ENCODE measurements at regions not wholly inside any gene's neighbourhood (a gene's known extent, or its start where the extent isn't known, plus 50 kb on each side); places are given as distances from the start of the nearest gene placed in this dataset.

DNA sequence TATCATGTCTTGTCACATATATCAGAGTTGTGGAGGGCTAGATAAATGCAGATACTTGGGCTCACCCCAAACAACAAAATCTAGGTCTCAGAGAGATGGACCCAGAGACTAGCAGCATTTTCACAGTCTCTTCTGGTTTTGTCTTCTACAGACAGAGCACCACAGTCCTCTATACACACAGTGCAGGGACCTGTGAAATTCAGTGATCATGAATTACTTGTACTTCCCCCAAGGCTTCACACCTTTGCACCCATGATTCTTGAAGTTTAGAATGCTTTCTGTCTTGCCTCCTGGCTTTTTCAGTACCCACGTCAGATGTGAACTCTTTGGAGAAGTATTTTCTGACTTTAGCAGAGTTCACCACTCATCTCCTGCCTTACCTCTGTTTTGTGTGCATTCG lies 371.5 kb upstream of the PRR16 start:
- CTCF ChIA-PET, result no interaction called here
- TF ChIP-seq HOXB5 (CRISPR knock-in tag; IDR thresholded peaks at IDR 0.05) (no peak), FOSB (CRISPR knock-in tag; IDR thresholded peaks at IDR 0.05) (no peak), HOXA7 (CRISPR knock-in tag; IDR thresholded peaks at IDR 0.05) (no peak), CHD4 (IDR thresholded peaks at IDR 0.05; ENCODE audit: borderline replicate concordance) (no peak), EP300 (IDR thresholded peaks at IDR 0.05) (no peak), TFCP2L1 (CRISPR knock-in tag; IDR thresholded peaks at IDR 0.05) (no peak), RNF2 (IDR thresholded peaks at IDR 0.05; ENCODE audit: borderline replicate concordance, low read depth) (no peak), JUN (IDR thresholded peaks at IDR 0.05) (no peak), JUNB (IDR thresholded peaks at IDR 0.05) (no peak)
- ATAC-seq (0 out of 6 replicates have a peak, but pooled peaks of 1 of the 2 experiments have one; percentile 46), DNase-seq (ENCODE audit: low read depth in 1 of 2, low spot score in 1 of 2) (no peak), FAIRE-seq (no peak)
- 32% methylated on average over 2 of the region's 2 CpGs for WGBS (ENCODE audit: missing lambda C conversion rate)
- H3K4me1 ChIP-seq, result peaks cover 11% of the 10 kb centered on the region; the same call in 2 of the 3 replicates
- H3K27ac ChIP-seq, result no peak overlapping the region
- POLR2A ChIA-PET, result no interaction called here
- no peak overlapping the region for H3K4me2 ChIP-seq
- H3K4me3 ChIP-seq, result no peak overlapping the region
- H3K9me3 ChIP-seq, result no peaks in the 10 kb centered on the region

DNA sequence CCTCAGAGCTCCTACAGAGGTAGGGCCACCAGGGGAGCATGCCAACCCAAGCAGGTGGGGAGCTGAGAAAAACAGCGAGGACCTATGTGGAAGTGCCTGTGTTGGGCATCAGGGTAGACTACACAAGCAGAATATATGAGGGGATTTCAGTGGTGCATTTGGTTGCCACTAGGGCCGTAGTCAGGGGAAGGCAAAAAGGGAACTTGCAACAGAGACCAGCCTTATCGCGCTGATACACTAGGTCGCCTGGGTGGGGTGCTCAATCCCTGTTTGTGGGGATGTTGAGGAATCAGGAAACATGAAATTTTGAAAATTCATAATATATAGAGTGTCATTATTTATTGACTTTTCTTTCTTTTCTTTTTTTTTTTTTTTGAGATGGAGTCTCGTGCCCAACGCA lies 370.9 kb upstream of the PRR16 start:
- POLR2A ChIA-PET, result no interaction called here
- WGBS (ENCODE audit: missing lambda C conversion rate), result 72% methylated on average over 7 of the region's 7 CpGs

DNA sequence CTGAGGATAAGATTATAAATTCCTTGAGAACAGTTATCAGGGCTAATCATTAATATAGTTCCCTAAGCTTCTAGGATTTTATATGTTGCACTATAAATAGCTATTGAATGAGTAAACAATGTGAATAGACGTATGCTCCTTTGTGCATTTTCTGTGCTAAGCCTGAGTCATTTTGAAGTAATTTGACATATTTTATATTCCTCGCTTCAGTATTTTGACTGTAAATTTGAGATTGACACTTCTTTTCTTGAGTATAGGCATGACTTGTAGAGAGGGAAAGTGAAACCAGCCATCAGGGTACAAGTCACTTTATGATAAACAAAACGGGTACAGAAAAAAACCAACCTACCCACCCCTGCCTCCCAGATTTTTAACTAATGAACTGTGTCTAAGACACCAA lies 367.7 kb upstream of the PRR16 start:
- 6% methylated on average over 3 of the region's 3 CpGs for WGBS (ENCODE audit: missing lambda C conversion rate)
- ATAC-seq (peak; percentile 60 to 70; a peak in 4 of 6 replicates), DNase-seq (ENCODE audit: low read depth in 1 of 2, low spot score in 1 of 2) (peak in 1 of 2 experiments; percentile 23), FAIRE-seq (no peak)
- Histone ChIP-seq H3K9me3 (no peaks in the 10 kb centered on the region), H3K4me3 (no peak overlapping the region; the same call in 2 of the 3 replicates), H3K4me2 (peak overlapping the region; percentile 69), H3K4me1 (peaks cover 11% of the 10 kb centered on the region; the same call in 2 of the 3 replicates), H3K27ac (no peak overlapping the region)
- ChIA-PET CTCF (no interaction called here), POLR2A (no interaction called here)
- TF ChIP-seq, protein P1, sequence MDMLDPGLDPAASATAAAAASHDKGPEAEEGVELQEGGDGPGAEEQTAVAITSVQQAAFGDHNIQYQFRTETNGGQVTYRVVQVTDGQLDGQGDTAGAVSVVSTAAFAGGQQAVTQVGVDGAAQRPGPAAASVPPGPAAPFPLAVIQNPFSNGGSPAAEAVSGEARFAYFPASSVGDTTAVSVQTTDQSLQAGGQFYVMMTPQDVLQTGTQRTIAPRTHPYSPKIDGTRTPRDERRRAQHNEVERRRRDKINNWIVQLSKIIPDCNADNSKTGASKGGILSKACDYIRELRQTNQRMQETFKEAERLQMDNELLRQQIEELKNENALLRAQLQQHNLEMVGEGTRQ (IDR thresholded peaks at IDR 0.05), result no peak
- TF ChIP-seq NFE2L2 (conservative IDR thresholded peaks at IDR 0.05; ENCODE audit: low read length) (no peak), PHF8 (IDR thresholded peaks at IDR 0.05; ENCODE audit: borderline replicate concordance, low read depth) (no peak), FOSL2 (IDR thresholded peaks at IDR 0.05) (no peak), FOSL2 (CRISPR knock-in tag; IDR thresholded peaks at IDR 0.05) (peak; percentile 67), RCOR1 (IDR thresholded peaks at IDR 0.05; ENCODE audit: low read depth, low read length) (no peak)
- TF ChIP-seq, protein P2, sequence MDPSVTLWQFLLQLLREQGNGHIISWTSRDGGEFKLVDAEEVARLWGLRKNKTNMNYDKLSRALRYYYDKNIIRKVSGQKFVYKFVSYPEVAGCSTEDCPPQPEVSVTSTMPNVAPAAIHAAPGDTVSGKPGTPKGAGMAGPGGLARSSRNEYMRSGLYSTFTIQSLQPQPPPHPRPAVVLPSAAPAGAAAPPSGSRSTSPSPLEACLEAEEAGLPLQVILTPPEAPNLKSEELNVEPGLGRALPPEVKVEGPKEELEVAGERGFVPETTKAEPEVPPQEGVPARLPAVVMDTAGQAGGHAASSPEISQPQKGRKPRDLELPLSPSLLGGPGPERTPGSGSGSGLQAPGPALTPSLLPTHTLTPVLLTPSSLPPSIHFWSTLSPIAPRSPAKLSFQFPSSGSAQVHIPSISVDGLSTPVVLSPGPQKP (IDR thresholded peaks at IDR 0.05; ENCODE audit: low read depth, low read length), result no peak

More for the DNA sequence above, 370.9 kb upstream of the PRR16 start:
- FAIRE-seq (no peak), ATAC-seq (peak; percentile 50 to 63; a peak in 5 of 6 replicates), DNase-seq (ENCODE audit: low read depth in 1 of 2, low spot score in 1 of 2) (no peak)
- Histone ChIP-seq H3K4me3 (no peak overlapping the region), H3K4me2 (no peak overlapping the region), H3K9me3 (no peaks in the 10 kb centered on the region), H3K27ac (no peak overlapping the region), H3K4me1 (peaks cover 11% of the 10 kb centered on the region; the same call in 2 of the 3 replicates)
- TF ChIP-seq ZFP36 (IDR thresholded peaks at IDR 0.05; ENCODE audit: borderline replicate concordance, partially characterized antibody) (no peak), RCOR1 (IDR thresholded peaks at IDR 0.05; ENCODE audit: low read depth, low read length) (no peak), RAD21 (conservative IDR thresholded peaks at IDR 0.05 in 1 of 2, IDR thresholded peaks at IDR 0.05 in 1 of 2) (0 out of 5 replicates have a peak, but pooled peaks of 1 of the 2 experiments have one; percentile 2)
- CTCF ChIA-PET, result no interaction called here

DNA sequence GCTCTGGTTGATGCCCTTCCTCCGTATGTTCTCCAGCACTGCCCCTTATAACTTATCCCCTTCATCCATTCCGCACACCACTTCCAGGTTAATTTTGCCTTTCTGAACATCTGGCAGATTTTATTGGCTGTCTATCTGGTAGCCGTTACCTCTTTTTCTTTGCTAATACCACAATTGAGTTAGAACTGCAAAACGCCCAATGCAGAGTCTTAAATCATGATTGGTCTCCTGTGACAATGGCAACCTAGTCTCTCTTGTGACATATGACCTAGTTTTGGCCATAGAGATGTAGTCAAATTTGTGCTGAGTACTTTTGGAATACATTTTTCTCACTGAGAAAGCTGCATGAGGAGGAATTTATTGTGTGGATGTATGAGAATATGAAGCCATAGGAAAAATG lies 365.7 kb upstream of the PRR16 start:
- ChIA-PET CTCF (no interaction called here), POLR2A (no interaction called here)
- Histone ChIP-seq H3K4me3 (no peak overlapping the region), H3K4me1 (peaks cover 11% of the 10 kb centered on the region; the same call in 2 of the 3 replicates), H3K27ac (no peak overlapping the region), H3K4me2 (no peak overlapping the region), H3K9me3 (no peaks in the 10 kb centered on the region)
- ATAC-seq (no peak), FAIRE-seq (no peak), DNase-seq (ENCODE audit: low read depth in 1 of 2, low spot score in 1 of 2) (no peak)
- 53% methylated on average over 4 of the region's 4 CpGs for WGBS (ENCODE audit: missing lambda C conversion rate)
- TF ChIP-seq EHF (CRISPR knock-in tag; IDR thresholded peaks at IDR 0.05) (no peak), KDM5A (IDR thresholded peaks at IDR 0.05) (no peak), CBX2 (IDR thresholded peaks at IDR 0.05; ENCODE audit: borderline replicate concordance, low read depth) (no peak), CHD4 (IDR thresholded peaks at IDR 0.05; ENCODE audit: borderline replicate concordance) (no peak), MYC (IDR thresholded peaks at IDR 0.05; ENCODE audit: borderline replicate concordance, low read length) (no peak), HOXB13 (CRISPR knock-in tag; IDR thresholded peaks at IDR 0.05; ENCODE audit: low read depth) (no peak), NR3C1 (IDR thresholded peaks at IDR 0.05) (no peak), ZC3H11A (IDR thresholded peaks at IDR 0.05) (no peak), FOXS1 (CRISPR knock-in tag; IDR thresholded peaks at IDR 0.05) (no peak), RARB (CRISPR knock-in tag; IDR thresholded peaks at IDR 0.05) (no peak), KDM1A (IDR thresholded peaks at IDR 0.05; ENCODE audit: low read depth) (no peak), RAD21 (conservative IDR thresholded peaks at IDR 0.05 in 1 of 2, IDR thresholded peaks at IDR 0.05 in 1 of 2) (no peak), ZNF302 (CRISPR knock-in tag; IDR thresholded peaks at IDR 0.05) (no peak), BHLHE40 (IDR thresholded peaks at IDR 0.05; ENCODE audit: low read depth, low read length) (no peak)
- TF ChIP-seq, protein P1 (IDR thresholded peaks at IDR 0.05), result no peak

All from A549 (cell line).